Activated CD4-positive, alpha-beta T cell treated with anti-CD3 and anti-CD28 coated beads for 36 hours (primary cell): ENCODE measurements at regions not wholly inside any gene's neighbourhood (a gene's known extent, or its start where the extent isn't known, plus 50 kb on each side); places are given as distances from the start of the nearest gene placed in this dataset.

ENCODE experiments used
- ATAC-seq: fragments of 200-7000 bp; cut with Tn5 transposase; one replicate; pipeline ENCODE4 v1.10.0; 2021; ENCODE audit warnings: mild to moderate bottlenecking, moderate library complexity
- CTCF ChIA-PET: fragments of 350-600 bp; sonication (Branson Sonifier 250); formaldehyde crosslinking; loops from one replicate; lab custom pipeline; 2021; ENCODE audit warnings: antibody characterized with exemption; lab: Charles Lee
- POLR2A ChIA-PET: fragments of 350-600 bp; sonication (Branson Sonifier 250); formaldehyde crosslinking; loops from one replicate; lab custom pipeline; 2021; ENCODE audit warnings: antibody characterized with exemption, inconsistent platforms; lab: Charles Lee
- DNase-seq: peaks from one replicate; pipeline ENCODE4 v3.0.0-alpha.2; 2020
- H3K27ac Mint-ChIP-seq: one replicate; pipeline ENCODE4 v1.8.0; 2021; ENCODE audit warnings: mixed read lengths
- H3K27me3 Mint-ChIP-seq: one replicate; pipeline ENCODE4 v1.8.0; 2021; ENCODE audit warnings: mixed read lengths
- H3K36me3 Mint-ChIP-seq: one replicate; pipeline ENCODE4 v1.8.0; 2021; ENCODE audit warnings: low read depth, mixed read lengths
- H3K4me1 Mint-ChIP-seq: one replicate; pipeline ENCODE4 v1.8.0; 2021; ENCODE audit warnings: mixed read lengths
- H3K4me3 Mint-ChIP-seq: one replicate; pipeline ENCODE4 v1.8.0; 2021; ENCODE audit warnings: mild to moderate bottlenecking, moderate library complexity, mixed read lengths
- H3K9me3 Mint-ChIP-seq: one replicate; pipeline ENCODE4 v1.8.0; 2021; ENCODE audit warnings: low read depth, mixed read lengths
- intact Hi-C, 2 experiments: fragments of 100-400 bp; cut with DNase I in 1 of 2; cut with micrococcal nuclease in 1 of 2; formaldehyde crosslinking; loops; one replicate each; pipeline versions ENCODE4 v1.14.2 to v1.15.1; 2022 to 2024; cut with DNase I, micrococcal nuclease

DNA sequence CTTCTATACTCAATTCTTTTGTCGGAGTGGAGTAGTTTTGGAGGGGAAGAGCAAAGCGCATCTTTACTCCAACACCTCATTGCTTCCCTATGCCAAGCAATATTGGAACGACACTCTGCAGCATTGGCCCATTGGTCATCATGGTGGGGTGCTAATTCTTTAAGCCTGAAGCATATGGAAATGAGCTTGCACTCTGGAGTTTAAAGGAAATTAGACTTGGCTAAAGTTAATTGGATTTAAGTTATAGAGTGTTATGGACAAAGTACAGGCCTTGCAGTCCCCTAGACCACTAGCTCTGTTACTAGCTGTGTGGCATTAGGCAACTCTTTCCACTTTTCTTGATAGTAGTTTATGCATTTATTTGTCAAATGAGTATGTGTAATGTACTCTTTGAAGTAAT lies 568.3 kb upstream of the TENM4 start:
- H3K4me3 Mint-ChIP-seq = no peak overlapping the region
- POLR2A ChIA-PET = no interaction called here
- no peaks in the 10 kb centered on the region for H3K4me1 Mint-ChIP-seq
- H3K27ac Mint-ChIP-seq = no peak overlapping the region
- H3K27me3 Mint-ChIP-seq = no peaks in the 10 kb centered on the region
- intact Hi-C loops = no loop called here
- H3K9me3 Mint-ChIP-seq = peaks cover 2% of the 10 kb centered on the region
- no peaks in the 10 kb centered on the region for H3K36me3 Mint-ChIP-seq
- DNase-seq (no peak), ATAC-seq (no peak)
- CTCF ChIA-PET = no interaction called here

DNA sequence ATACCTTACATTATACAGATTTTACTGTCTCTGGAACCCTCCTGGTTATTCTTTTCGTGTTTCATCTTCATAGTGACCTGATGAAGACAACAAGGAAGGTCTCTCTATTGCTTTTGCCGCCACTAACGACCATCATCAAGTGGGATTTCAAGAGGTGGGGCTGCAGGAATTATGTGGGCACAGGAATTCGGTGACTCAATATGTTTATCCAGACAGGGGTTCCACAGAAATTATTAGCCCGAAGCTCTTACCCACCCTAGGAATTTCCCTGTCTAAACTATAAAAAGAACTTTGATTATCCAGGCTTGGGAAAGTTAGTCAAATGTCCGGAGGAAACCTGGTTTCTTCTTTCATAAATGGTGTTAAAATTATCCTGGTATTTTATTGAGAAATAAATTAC lies 566.8 kb upstream of the TENM4 start:
- Mint-ChIP-seq H3K27ac (no peak overlapping the region), H3K9me3 (peaks cover 2% of the 10 kb centered on the region), H3K27me3 (no peaks in the 10 kb centered on the region), H3K36me3 (no peaks in the 10 kb centered on the region), H3K4me1 (no peaks in the 10 kb centered on the region), H3K4me3 (no peak overlapping the region)
- intact Hi-C loops = no loop called here
- DNase-seq (no peak), ATAC-seq (no peak)
- ChIA-PET CTCF (no interaction called here), POLR2A (no interaction called here)

DNA sequence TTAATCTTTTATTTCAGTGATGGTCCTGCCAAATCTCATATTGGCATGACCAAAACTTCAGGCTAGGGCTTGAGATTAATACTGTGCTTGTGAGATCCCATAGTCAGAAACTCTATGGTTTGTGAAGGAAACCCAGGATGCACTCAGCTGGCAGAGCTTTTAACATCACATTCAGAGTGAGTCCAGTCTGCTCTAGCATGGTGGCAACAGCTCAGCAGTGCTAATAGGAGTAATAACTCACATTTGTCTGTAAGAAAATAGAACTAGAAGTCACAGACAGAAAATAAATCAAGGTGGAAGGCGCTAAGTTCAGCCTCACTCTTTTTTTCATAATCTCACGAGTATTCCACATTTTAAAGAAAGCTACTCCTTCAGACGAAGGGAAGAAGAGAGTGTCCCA lies 549.3 kb upstream of the TENM4 start:
- no peak overlapping the region for H3K27ac Mint-ChIP-seq
- no peaks in the 10 kb centered on the region for H3K4me1 Mint-ChIP-seq
- H3K4me3 Mint-ChIP-seq = no peak overlapping the region
- peaks cover 1% of the 10 kb centered on the region for H3K9me3 Mint-ChIP-seq
- H3K36me3 Mint-ChIP-seq = no peaks in the 10 kb centered on the region
- ChIA-PET POLR2A (no interaction called here), CTCF (no interaction called here)
- intact Hi-C loops = no loop called here
- ATAC-seq = no peak
- no peak for DNase-seq
- no peaks in the 10 kb centered on the region for H3K27me3 Mint-ChIP-seq

DNA sequence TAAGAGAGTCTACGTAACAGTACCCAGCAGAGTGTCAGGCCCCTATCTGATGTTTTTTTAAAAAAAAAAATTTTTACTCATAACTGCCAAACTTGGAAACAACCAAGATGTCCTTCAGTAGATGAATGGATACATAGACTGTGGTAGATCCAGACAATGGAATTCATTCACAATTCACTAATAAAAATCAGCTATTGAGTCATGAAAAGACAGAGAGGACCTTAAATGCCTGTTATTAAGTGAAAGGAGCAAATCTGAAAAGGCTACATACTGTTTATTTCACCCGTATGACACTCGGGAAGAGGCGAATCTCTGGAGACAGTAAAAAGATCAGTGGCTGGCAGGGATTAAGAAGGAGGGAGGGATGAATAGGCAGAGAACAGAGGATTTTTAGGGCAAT lies 541.4 kb upstream of the TENM4 start:
- H3K4me1 Mint-ChIP-seq = no peaks in the 10 kb centered on the region
- H3K27me3 Mint-ChIP-seq = no peaks in the 10 kb centered on the region
- no peak for DNase-seq
- no peak overlapping the region for H3K27ac Mint-ChIP-seq
- ATAC-seq = no peak
- POLR2A ChIA-PET = no interaction called here
- H3K4me3 Mint-ChIP-seq = no peak overlapping the region
- CTCF ChIA-PET = interaction anchor here (0.5 to 0.6 kb wide), 3 partner anchors 11 to 1059 kb away, joined by 3 to 4 read pairs (median 3); no protein-coding TSS in a partner anchor
- H3K9me3 Mint-ChIP-seq = peaks cover 9% of the 10 kb centered on the region
- intact Hi-C loops = no loop called here
- H3K36me3 Mint-ChIP-seq = no peaks in the 10 kb centered on the region

DNA sequence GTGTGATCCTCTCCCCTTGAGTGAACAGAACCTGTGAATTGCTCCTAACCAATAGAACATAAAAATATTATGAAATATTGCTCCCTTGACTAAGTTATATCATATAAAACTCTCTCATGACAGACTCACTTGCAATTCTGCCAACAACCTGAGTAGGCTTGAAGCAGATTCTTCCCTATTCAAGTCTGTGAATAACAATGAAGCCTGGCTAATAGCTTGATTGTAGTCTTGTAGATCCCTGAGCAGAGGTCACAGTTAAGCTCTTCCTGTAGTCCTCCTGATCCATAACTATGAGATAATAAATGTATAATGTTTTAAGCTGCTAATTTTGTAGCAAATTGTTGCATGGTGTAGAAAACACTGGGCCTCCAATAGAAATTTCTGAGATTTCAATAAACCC lies 540.1 kb upstream of the TENM4 start:
- Mint-ChIP-seq H3K27ac (no peak overlapping the region), H3K27me3 (no peaks in the 10 kb centered on the region), H3K4me3 (no peak overlapping the region), H3K36me3 (no peaks in the 10 kb centered on the region), H3K9me3 (peaks cover 9% of the 10 kb centered on the region), H3K4me1 (no peaks in the 10 kb centered on the region)
- no peak for DNase-seq
- CTCF ChIA-PET = no interaction called here
- ATAC-seq = no peak
- intact Hi-C loops = no loop called here
- POLR2A ChIA-PET = no interaction called here

DNA sequence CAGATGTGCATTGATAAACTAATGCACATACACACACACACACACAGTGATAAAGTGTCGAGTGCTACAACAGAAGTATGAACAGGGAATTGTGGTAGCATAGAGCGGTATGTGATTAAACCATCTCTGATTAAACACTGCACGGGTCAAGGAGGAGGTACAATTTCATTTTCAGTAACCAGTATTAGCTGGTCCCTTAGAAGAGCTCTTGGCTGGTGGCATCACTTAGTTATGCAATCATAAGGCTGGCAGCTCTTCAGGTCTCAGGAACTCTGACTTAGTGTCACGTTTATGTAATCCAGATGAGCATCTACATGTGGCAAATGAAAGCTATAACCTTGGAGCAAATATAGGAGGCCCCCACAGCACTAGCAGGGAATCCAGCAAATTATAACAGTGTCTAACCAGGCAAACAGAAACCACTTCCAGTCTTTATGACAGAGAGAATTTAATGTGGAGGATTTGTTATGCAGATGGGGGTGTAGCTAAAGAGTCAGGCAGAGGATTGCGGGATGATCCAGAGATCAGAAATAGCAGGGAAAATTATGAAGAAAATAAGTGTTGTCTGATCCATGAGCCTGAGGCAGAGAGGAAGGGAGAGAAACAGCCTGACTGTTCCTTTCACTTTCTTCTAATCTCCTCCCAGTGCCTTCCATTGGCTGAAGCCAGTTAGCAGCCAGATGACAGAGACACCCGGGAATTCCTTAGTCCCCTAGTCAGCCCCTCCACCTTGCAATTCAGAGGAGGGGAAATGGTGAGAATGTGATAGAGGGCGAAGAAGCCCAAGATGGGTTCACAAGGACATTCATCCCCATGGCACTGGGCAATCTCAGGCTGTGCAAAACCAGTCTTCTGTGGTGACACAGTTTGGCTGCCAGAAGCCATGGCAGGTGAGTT lies 533.1 kb upstream of the TENM4 start:
- POLR2A ChIA-PET = no interaction called here
- H3K9me3 Mint-ChIP-seq = peaks cover 6% of the 10 kb centered on the region
- H3K36me3 Mint-ChIP-seq = no peaks in the 10 kb centered on the region
- intact Hi-C loops = no loop called here
- ATAC-seq = no peak
- CTCF ChIA-PET = no interaction called here
- no peak overlapping the region for H3K4me3 Mint-ChIP-seq
- no peak for DNase-seq
- no peak overlapping the region for H3K27ac Mint-ChIP-seq
- H3K4me1 Mint-ChIP-seq = no peaks in the 10 kb centered on the region
- no peaks in the 10 kb centered on the region for H3K27me3 Mint-ChIP-seq

DNA sequence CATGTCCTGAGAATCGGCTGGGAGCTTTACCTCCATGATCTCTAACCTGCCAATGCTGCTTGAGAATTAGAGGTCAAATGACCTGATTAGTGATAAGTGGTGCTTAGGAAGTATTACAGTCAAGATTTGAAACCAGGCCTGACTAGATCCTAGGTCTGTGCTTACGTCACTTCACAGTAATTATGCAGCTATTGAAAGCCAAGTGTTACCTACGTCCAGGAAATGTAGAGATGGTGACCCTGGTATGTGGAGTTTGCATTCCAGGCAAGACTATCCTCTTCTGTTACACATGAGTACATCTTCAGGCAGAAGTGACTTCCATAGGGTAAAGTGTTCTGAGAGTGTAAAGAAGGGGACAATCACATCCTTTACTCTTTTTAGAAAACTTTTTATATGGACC lies 530.4 kb upstream of the TENM4 start:
- ATAC-seq = no peak
- POLR2A ChIA-PET = no interaction called here
- H3K27ac Mint-ChIP-seq = no peak overlapping the region

DNA sequence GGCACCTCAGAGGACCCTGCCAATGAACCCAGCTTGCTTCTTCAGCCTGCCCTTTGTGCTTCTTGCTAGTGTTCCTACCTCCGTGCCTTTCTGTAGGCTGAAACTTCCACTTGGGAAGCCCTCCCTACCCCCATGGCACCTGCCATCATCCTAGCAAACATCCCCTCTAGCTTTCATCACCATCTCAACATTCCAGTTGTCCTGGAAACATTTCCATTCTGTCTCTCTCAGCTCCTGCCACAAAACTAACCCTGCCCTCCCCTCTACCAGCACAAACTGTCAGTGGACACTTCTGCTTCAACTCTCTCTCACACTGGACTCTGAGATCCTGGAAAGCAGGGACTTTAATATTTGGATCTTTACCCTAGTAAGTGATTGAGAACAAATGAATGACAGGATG lies 525.8 kb upstream of the TENM4 start:
- Mint-ChIP-seq H3K4me3 (no peak overlapping the region), H3K27me3 (no peaks in the 10 kb centered on the region), H3K9me3 (peaks cover 15% of the 10 kb centered on the region), H3K36me3 (no peaks in the 10 kb centered on the region), H3K27ac (no peak overlapping the region), H3K4me1 (no peaks in the 10 kb centered on the region)
- ChIA-PET POLR2A (no interaction called here), CTCF (interaction anchor here (0.5 kb wide), 1 partner anchor 1263 kb away, joined by 3 read pairs; no protein-coding TSS in a partner anchor)
- DNase-seq (no peak), ATAC-seq (no peak)
- intact Hi-C loops = no loop called here

More for the DNA sequence above, 530.4 kb upstream of the TENM4 start:
- no peak for DNase-seq
- CTCF ChIA-PET = no interaction called here
- Mint-ChIP-seq H3K4me1 (no peaks in the 10 kb centered on the region), H3K27me3 (no peaks in the 10 kb centered on the region), H3K36me3 (no peaks in the 10 kb centered on the region), H3K4me3 (no peak overlapping the region), H3K9me3 (peaks cover 9% of the 10 kb centered on the region)
- intact Hi-C loops = no loop called here

DNA sequence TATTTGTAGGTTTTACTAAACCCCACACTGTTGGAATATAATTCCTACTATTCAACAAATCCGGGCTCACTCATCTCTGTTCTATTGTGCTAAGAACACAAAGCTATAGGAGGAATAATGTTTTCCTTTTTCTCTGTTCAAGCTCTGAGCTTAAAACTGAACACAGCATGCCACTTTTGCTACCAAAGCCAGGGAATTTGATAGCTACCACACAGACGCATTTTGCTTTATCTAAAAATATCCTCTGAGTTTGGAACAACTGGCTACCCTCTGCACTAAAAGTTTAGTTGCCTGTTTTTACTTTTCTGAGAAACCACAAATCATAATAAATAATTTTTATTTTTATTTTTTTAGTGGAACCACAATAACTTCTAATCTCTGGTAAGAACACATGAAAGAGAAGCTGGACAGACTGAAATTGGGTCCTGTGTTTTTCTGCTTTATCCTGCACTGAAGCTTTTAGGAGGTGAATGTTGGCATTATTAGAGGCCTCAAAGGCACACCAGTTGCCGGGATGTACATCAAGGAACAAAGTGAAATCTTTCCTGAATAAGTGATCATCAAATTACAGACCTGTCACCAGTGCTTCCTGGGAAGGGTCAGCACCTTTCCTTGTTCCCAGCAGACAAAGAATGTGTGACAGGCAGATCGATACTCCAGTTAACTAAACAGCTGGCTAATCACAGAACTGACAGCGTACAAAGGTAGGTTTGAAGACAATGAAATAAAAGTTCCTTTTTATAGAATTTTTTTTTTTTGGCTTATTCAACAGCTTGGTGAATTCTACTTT lies 523.2 kb upstream of the TENM4 start:
- H3K4me3 Mint-ChIP-seq = no peak overlapping the region
- ChIA-PET POLR2A (no interaction called here), CTCF (no interaction called here)
- H3K27me3 Mint-ChIP-seq = no peaks in the 10 kb centered on the region
- no peaks in the 10 kb centered on the region for H3K4me1 Mint-ChIP-seq
- no peak overlapping the region for H3K27ac Mint-ChIP-seq
- DNase-seq (no peak), ATAC-seq (no peak)
- peaks cover 15% of the 10 kb centered on the region for H3K9me3 Mint-ChIP-seq
- intact Hi-C loops = no loop called here
- H3K36me3 Mint-ChIP-seq = no peaks in the 10 kb centered on the region

DNA sequence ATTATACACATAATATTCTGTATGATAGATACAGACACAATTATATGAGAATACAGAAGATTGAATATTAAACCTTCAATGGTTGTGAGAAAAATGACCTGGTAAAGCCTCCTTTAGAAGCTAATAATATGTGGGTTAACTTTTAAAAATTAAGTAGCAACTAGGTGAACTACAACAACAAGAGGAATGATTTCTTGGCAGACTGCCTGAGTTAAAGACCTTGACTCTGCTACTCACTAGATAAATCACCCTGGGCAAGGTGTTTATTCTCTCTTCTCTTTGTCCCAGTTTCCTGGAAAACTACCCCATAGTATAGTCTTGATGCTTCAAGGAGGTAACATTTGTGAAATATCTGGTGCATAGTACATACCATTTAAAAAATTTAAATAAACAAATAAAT lies 519.6 kb upstream of the TENM4 start:
- CTCF ChIA-PET = interaction anchor here (0.6 kb wide), 1 partner anchor 1163 kb away, joined by 3 read pairs; no protein-coding TSS in a partner anchor
- intact Hi-C loops = no loop called here
- peaks cover 15% of the 10 kb centered on the region for H3K9me3 Mint-ChIP-seq
- no peaks in the 10 kb centered on the region for H3K27me3 Mint-ChIP-seq
- ATAC-seq (no peak), DNase-seq (no peak)
- H3K27ac Mint-ChIP-seq = no peak overlapping the region
- no peaks in the 10 kb centered on the region for H3K4me1 Mint-ChIP-seq
- no peak overlapping the region for H3K4me3 Mint-ChIP-seq
- no peaks in the 10 kb centered on the region for H3K36me3 Mint-ChIP-seq
- POLR2A ChIA-PET = no interaction called here

DNA sequence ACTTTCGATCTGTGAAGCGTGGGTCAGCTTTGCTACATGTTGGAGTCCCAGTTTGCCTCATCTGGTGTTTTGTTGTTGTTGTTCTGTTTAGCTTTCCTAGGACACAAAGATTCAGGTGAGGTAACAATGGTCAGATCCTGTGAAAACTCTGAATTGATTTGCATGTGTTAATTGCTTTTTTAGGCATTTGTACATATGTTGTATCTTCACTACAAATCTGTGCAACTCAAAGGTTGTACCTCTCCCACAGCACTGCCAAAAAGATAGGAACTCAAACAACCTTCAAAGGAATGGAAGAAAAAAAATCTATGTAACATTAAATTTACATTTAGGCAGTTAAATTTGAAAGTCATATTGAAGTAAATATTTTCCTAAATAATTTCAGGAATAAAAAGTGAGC lies 518.5 kb upstream of the TENM4 start:
- intact Hi-C loops = no loop called here
- Mint-ChIP-seq H3K27ac (no peak overlapping the region), H3K27me3 (no peaks in the 10 kb centered on the region), H3K4me1 (no peaks in the 10 kb centered on the region), H3K4me3 (no peak overlapping the region), H3K9me3 (peaks cover 17% of the 10 kb centered on the region), H3K36me3 (no peaks in the 10 kb centered on the region)
- CTCF ChIA-PET = no interaction called here
- POLR2A ChIA-PET = no interaction called here
- ATAC-seq (no peak), DNase-seq (no peak)

DNA sequence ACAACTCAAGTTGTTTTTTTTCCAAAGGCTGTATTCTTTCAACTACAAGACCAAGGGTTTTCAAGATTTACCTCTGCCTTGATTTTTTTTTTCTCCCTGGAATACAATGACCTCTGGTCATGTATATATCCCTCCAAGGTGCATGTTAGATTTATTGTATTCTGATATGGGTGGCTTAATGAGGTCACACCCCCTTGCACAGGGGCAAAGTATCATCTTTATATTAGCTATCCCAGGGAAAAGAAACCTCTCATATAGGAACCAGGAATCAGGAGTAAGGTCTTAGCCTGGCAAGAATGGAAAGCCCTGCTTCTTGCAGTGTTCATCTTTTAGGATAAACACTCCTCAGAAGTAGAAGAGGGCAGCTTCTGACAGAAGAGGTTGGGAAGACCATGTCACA lies 516.9 kb upstream of the TENM4 start:
- peaks cover 16% of the 10 kb centered on the region for H3K9me3 Mint-ChIP-seq
- H3K27ac Mint-ChIP-seq = no peak overlapping the region
- intact Hi-C loops = no loop called here
- ATAC-seq (no peak), DNase-seq (no peak)
- H3K4me3 Mint-ChIP-seq = no peak overlapping the region
- CTCF ChIA-PET = no interaction called here
- H3K36me3 Mint-ChIP-seq = no peaks in the 10 kb centered on the region
- no peaks in the 10 kb centered on the region for H3K4me1 Mint-ChIP-seq
- POLR2A ChIA-PET = no interaction called here
- H3K27me3 Mint-ChIP-seq = no peaks in the 10 kb centered on the region
